Smooth muscle cell (in vitro differentiated cells): ENCODE measurements at regions not wholly inside any gene's neighbourhood (a gene's known extent, or its start where the extent isn't known, plus 50 kb on each side); places are given as distances from the start of the nearest gene placed in this dataset.
"Not testable (repeated sequence)": the region's sequence is repeated elsewhere in the genome, so short reads cannot be mapped to it uniquely, and the experiment has no call there.

ENCODE experiments used
- DNase-seq: peaks from one replicate; lab custom pipeline; 2025; ENCODE audit not compliant: unreplicated experiment; lab: John Stamatoyannopoulos, UW
- H2AFZ ChIP-seq: fragments of 200-600 bp; sonication (generic); 2 replicates; pipeline ENCODE4 v1.6.0; 2016; ENCODE audit warnings: antibody characterized with exemption, low read depth, mild to moderate bottlenecking
- H3F3A ChIP-seq: fragments of 200-600 bp; sonication (generic); 2 replicates; pipeline ENCODE4 v1.6.0; 2017; ENCODE audit warnings: antibody characterized with exemption, low read depth
- H3K27ac ChIP-seq: fragments of 200-600 bp; sonication (generic); 2 replicates; pipeline ENCODE4 v1.5.1; 2016; ENCODE audit warnings: low read depth, mild to moderate bottlenecking
- H3K27me3 ChIP-seq: fragments of 200-600 bp; sonication (generic); 2 replicates; pipeline ENCODE4 v1.6.1; 2016; ENCODE audit warnings: low read depth, mild to moderate bottlenecking
- H3K36me3 ChIP-seq: fragments of 200-600 bp; sonication (generic); 2 replicates; pipeline ENCODE4 v1.5.1; 2016; ENCODE audit warnings: low read depth
- H3K4me1 ChIP-seq: fragments of 200-600 bp; sonication (generic); 2 replicates; pipeline ENCODE4 v1.5.1; 2016; ENCODE audit warnings: low read depth
- H3K4me2 ChIP-seq: fragments of 200-600 bp; sonication (generic); 2 replicates; pipeline ENCODE4 v1.6.0; 2016; ENCODE audit warnings: mild to moderate bottlenecking
- H3K4me3 ChIP-seq: fragments of 200-600 bp; sonication (generic); 2 replicates; pipeline ENCODE4 v1.5.1; 2016; ENCODE audit warnings: mild to moderate bottlenecking
- H3K79me2 ChIP-seq: fragments of 200-600 bp; sonication (generic); 2 replicates; pipeline ENCODE4 v1.6.0; 2016; ENCODE audit warnings: low read depth, mild to moderate bottlenecking
- H3K9ac ChIP-seq: fragments of 200-600 bp; sonication (generic); 2 replicates; pipeline ENCODE4 v1.6.0; 2016; ENCODE audit warnings: low read depth
- H3K9me3 ChIP-seq: fragments of 200-600 bp; sonication (generic); replicated peaks from 2 replicates; pipeline ENCODE4 v1.5.1; 2016; ENCODE audit warnings: low read depth
- H4K20me1 ChIP-seq: fragments of 200-600 bp; sonication (generic); 2 replicates; pipeline ENCODE4 v1.6.0; 2016; ENCODE audit warnings: low read depth
- whole genome bisulfite sequencing: methylation state at CpG from one replicate; pipeline ENCODE4 v1.1.7; 2016; ENCODE audit warnings: low lambda C conversion rate; 5-methylcytosine and 5-hydroxymethylcytosine counted together
- TF ChIP-seq, protein P1 (sequence below): fragments of 200-600 bp; sonication (generic); IDR thresholded peaks from 2 replicates; pipeline ENCODE4 v1.5.1; 2017; ENCODE audit warnings: borderline replicate concordance, mild to moderate bottlenecking, antibody characterized with exemption; ENCODE audit not compliant: insufficient read depth, poor library complexity, severe bottlenecking

DNA sequence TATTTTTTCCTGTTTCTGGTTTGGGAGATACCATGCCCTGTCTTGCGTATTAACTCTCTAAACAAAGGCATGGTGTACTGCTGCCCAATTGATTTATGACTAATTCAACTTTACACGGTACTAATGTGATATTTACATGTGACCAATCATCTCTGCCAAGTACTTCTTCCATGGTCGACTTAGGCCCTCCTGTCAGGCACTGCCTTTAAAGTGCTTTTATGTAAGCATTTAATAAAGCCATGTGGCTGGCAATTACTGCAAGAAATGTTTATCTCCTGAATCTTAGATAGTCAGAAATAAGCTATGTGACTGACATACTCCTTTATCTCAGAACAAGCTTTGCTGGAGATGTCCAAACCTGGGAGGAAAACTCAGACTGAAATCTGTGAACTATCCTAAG lies 323.4 kb downstream of the BTBD3 start:
- Histone ChIP-seq H2AFZ (no peak overlapping the region), H3K9me3 (no peaks in the 10 kb centered on the region), H3K4me2 (no peak overlapping the region), H3F3A (no peaks in the 10 kb centered on the region), H3K36me3 (no peaks in the 10 kb centered on the region), H3K9ac (no peak overlapping the region), H4K20me1 (no peaks in the 10 kb centered on the region), H3K4me3 (no peak overlapping the region), H3K27me3 (no peaks in the 10 kb centered on the region), H3K27ac (no peak overlapping the region), H3K79me2 (no peaks in the 10 kb centered on the region), H3K4me1 (no peaks in the 10 kb centered on the region)
- no peak for DNase-seq
- TF ChIP-seq, protein P1, sequence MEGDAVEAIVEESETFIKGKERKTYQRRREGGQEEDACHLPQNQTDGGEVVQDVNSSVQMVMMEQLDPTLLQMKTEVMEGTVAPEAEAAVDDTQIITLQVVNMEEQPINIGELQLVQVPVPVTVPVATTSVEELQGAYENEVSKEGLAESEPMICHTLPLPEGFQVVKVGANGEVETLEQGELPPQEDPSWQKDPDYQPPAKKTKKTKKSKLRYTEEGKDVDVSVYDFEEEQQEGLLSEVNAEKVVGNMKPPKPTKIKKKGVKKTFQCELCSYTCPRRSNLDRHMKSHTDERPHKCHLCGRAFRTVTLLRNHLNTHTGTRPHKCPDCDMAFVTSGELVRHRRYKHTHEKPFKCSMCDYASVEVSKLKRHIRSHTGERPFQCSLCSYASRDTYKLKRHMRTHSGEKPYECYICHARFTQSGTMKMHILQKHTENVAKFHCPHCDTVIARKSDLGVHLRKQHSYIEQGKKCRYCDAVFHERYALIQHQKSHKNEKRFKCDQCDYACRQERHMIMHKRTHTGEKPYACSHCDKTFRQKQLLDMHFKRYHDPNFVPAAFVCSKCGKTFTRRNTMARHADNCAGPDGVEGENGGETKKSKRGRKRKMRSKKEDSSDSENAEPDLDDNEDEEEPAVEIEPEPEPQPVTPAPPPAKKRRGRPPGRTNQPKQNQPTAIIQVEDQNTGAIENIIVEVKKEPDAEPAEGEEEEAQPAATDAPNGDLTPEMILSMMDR, result no peak
- WGBS, result 84% methylated on average over 3 of the region's 3 CpGs

DNA sequence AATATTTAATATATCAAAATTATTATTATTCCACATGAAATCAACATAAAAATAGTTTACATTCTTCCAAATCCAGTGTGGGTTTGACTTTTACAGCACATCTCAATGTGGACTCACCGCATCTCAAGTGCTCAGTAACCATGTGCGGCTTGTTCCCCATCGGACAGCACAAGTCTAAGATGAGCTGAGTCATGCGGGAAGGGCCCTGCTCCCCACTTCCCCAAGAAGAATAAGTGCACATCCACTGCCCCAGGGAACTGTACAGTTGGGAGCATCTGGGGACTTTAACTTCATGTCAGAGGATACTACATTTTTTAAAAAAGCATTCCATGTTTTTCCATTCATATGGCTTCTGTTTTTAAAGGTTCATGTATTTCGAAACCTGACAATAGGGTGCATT lies 325.6 kb downstream of the BTBD3 start:
- H3K27me3 ChIP-seq, result no peaks in the 10 kb centered on the region
- WGBS, result 90% methylated on average over 5 of the region's 5 CpGs
- no peak for DNase-seq
- H3K4me1 ChIP-seq, result no peaks in the 10 kb centered on the region
- H2AFZ ChIP-seq, result no peak overlapping the region
- no peaks in the 10 kb centered on the region for H3F3A ChIP-seq
- no peaks in the 10 kb centered on the region for H3K9me3 ChIP-seq
- TF ChIP-seq, protein P1, result no peak
- H3K9ac ChIP-seq, result no peak overlapping the region
- H3K4me2 ChIP-seq, result no peak overlapping the region
- H3K27ac ChIP-seq, result no peak overlapping the region
- H3K79me2 ChIP-seq, result no peaks in the 10 kb centered on the region
- H3K4me3 ChIP-seq, result no peak overlapping the region
- H3K36me3 ChIP-seq, result no peaks in the 10 kb centered on the region
- no peaks in the 10 kb centered on the region for H4K20me1 ChIP-seq

DNA sequence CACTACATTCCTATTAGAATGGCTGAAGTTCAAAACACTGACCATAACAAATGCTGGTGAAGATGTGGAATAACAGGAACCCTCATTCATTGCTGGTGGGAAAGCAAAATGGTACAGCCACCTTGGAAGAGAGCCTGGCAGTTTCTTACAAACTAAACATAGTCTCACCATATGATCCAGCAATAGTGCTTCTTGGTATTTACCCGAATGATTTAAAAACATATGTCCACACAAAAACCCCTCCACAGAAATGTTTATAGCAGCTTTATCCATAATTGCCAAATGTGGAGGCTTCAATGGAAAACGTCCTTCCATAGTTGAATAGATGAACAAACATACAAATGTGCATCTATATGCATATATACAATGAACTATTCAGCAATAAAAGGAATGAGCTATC lies 330.8 kb downstream of the BTBD3 start:
- no peaks in the 10 kb centered on the region for H4K20me1 ChIP-seq
- H3K9me3 ChIP-seq, result no peaks in the 10 kb centered on the region
- H3K4me1 ChIP-seq, result no peaks in the 10 kb centered on the region
- no peak for DNase-seq
- no peak overlapping the region for H3K4me2 ChIP-seq
- H3K9ac ChIP-seq, result no peak overlapping the region
- no peaks in the 10 kb centered on the region for H3K27me3 ChIP-seq
- no peak overlapping the region for H3K4me3 ChIP-seq
- no peak overlapping the region for H3K27ac ChIP-seq
- H3K36me3 ChIP-seq, result no peaks in the 10 kb centered on the region
- no peaks in the 10 kb centered on the region for H3F3A ChIP-seq
- 84% methylated on average over 2 of the region's 2 CpGs for WGBS
- TF ChIP-seq, protein P1, result no peak
- no peaks in the 10 kb centered on the region for H3K79me2 ChIP-seq
- no peak overlapping the region for H2AFZ ChIP-seq

DNA sequence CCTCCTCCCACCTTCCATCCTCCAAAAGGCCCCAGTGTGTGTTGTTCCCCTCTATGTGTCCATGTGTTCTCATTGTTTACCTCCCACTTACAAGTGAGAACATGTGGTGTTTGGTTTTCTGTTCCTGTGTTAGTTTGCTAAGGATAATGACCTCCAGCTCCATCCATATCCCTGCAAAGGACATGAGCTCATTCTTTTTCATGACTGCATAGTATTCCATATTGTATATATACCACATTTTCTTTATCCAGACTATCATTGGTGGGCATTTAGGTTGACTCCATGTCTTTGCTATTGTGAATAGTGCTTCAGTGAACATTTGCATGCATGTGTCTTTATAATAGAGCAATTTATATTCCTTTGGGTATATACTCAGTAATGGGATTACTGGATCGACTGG lies 333.0 kb downstream of the BTBD3 start:
- H2AFZ ChIP-seq, H3F3A ChIP-seq, H3K4me1 ChIP-seq, H3K79me2 ChIP-seq, DNase-seq, H3K27me3 ChIP-seq, H4K20me1 ChIP-seq, H3K27ac ChIP-seq, H3K9me3 ChIP-seq, H3K4me2 ChIP-seq, H3K9ac ChIP-seq, H3K4me3 ChIP-seq, H3K36me3 ChIP-seq: not testable (repeated sequence)
- WGBS, result 91% methylated on average over 1 of the region's 1 CpG
